B cell (primary cell): ENCODE measurements at regions not wholly inside any gene's neighbourhood (a gene's known extent, or its start where the extent isn't known, plus 50 kb on each side); places are given as distances from the start of the nearest gene placed in this dataset.

Source experiments
- CTCF ChIP-seq: fragments of 200-600 bp; IDR thresholded peaks from one replicate; pipeline ENCODE4 v1.8.0; 2022; ENCODE audit warnings: antibody characterized with exemption, mild to moderate bottlenecking
- EZH2 ChIP-seq: IDR thresholded peaks from 2 replicates; pipeline ENCODE4 v1.6.1; 2012; ENCODE audit warnings: borderline replicate concordance, low read depth, mild to moderate bottlenecking, moderate library complexity, low read length; ENCODE audit not compliant: insufficient read depth, poor library complexity, severe bottlenecking

- TF ChIP-seq CTCF (no peak), EZH2 (no peak)
Observed at GRCh38 chr1:194653385-194653784, 1467.0 kb upstream of the B3GALT2 start.
